D341Med (cell line): ENCODE measurements at regions not wholly inside any gene's neighbourhood (a gene's known extent, or its start where the extent isn't known, plus 50 kb on each side); places are given as distances from the start of the nearest gene placed in this dataset.

Source experiments
- DNase-seq: peaks from one replicate; pipeline ENCODE4 v3.0.0; 2012; ENCODE audit warnings: low spot score

GRCh38 chr4:74878323-74878722 is 54.6 kb upstream of the PARM1 start:
- DNase-seq: no peak

GRCh38 chr4:74875451-74875850 is 57.5 kb upstream of the PARM1 start:
- DNase-seq: no peak

GRCh38 chr4:74874753-74875367 is 58.1 kb upstream of the PARM1 start:
- DNase-seq: peak; percentile 58

GRCh38 chr4:74873545-74874301 is 59.2 kb upstream of the PARM1 start:
- no peak for DNase-seq

- DNase-seq: no peak
These were observed 64.7 kb upstream of the BTC start for GRCh38 chr4:74858921-74859562.

GRCh38 chr4:74855879-74856278 is 61.6 kb upstream of the BTC start:
- no peak for DNase-seq

- DNase-seq: no peak
These were observed 54.5 kb upstream of the BTC start for GRCh38 chr4:74848774-74849173.

GRCh38 chr4:74845834-74846233 is 51.5 kb upstream of the BTC start:
- DNase-seq: no peak
